ENCODE measurements at regions not wholly inside any gene's neighbourhood (a gene's known extent, or its start where the extent isn't known, plus 50 kb on each side); places are given as distances from the start of the nearest gene placed in this dataset.

DNA sequence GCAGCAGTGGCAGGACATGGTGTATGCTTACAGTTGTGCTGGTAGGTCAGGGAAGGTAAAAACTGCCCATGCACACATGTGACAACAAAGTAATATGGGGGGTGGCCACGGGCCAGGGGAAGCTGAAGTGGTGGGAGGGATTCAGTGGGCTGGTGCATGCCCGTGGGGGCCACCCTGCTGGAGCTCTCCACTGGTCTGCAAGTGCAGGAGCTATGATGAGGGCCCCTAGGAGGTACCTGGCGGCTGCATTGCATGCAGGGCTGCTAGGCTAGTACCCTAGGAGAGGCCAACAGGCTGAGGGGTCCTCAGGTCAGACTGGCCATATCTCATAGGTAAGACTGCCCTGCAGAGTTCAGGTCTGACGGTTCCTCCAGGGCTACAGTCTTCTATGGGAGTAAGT is 265.9 kb downstream of the NUP35 start:
- TF ChIP-seq, protein P1, sequence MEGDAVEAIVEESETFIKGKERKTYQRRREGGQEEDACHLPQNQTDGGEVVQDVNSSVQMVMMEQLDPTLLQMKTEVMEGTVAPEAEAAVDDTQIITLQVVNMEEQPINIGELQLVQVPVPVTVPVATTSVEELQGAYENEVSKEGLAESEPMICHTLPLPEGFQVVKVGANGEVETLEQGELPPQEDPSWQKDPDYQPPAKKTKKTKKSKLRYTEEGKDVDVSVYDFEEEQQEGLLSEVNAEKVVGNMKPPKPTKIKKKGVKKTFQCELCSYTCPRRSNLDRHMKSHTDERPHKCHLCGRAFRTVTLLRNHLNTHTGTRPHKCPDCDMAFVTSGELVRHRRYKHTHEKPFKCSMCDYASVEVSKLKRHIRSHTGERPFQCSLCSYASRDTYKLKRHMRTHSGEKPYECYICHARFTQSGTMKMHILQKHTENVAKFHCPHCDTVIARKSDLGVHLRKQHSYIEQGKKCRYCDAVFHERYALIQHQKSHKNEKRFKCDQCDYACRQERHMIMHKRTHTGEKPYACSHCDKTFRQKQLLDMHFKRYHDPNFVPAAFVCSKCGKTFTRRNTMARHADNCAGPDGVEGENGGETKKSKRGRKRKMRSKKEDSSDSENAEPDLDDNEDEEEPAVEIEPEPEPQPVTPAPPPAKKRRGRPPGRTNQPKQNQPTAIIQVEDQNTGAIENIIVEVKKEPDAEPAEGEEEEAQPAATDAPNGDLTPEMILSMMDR (IDR thresholded peaks at IDR 0.05), result no peak
- TF ChIP-seq POLR2A (IDR thresholded peaks at IDR 0.05) (no peak), POLR2AphosphoS5 (IDR thresholded peaks at IDR 0.05) (no peak)
